HG03342 (cell line): ENCODE measurements at regions not wholly inside any gene's neighbourhood (a gene's known extent, or its start where the extent isn't known, plus 50 kb on each side); places are given as distances from the start of the nearest gene placed in this dataset.

Experiments
- ATAC-seq: cut with Tn5 transposase; IDR thresholded peaks from one replicate; pipeline ENCODE4 v1.9.1; 2021; ENCODE audit warnings: mild to moderate bottlenecking, moderate library complexity; ENCODE audit not compliant: unreplicated experiment

DNA sequence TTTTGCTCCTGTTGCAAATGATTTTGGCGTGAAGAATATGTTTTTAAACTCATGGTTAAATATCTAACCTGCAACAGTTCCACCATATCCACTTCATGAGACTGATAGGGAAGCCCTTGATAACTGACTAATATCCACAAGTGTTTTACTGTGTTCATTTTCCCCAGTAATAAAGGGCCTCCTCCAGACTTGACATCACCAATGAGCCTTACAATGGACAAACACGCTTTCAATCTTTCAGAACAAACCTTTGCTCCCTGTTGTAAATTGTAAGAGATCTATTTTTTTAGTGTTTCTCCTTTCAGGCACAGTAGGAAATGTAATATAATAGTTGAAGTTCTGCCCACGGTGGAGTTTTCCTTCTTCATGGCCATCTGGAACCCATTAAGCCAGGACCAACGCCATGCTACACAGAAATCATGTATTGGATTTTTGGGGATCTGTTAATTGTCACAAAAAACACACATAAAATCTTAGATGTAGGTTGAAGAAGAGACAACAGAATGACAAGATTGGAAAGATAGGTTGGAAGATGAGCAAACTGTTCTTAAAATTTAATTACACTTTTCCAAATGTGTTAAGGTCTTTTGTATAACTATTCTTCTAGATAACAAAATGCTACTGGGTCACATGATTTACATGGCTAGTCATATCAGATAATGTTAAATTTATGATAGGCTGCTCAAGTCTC is 1030.1 kb downstream of the FSTL5 start:
- ATAC-seq = peak; percentile 10

DNA sequence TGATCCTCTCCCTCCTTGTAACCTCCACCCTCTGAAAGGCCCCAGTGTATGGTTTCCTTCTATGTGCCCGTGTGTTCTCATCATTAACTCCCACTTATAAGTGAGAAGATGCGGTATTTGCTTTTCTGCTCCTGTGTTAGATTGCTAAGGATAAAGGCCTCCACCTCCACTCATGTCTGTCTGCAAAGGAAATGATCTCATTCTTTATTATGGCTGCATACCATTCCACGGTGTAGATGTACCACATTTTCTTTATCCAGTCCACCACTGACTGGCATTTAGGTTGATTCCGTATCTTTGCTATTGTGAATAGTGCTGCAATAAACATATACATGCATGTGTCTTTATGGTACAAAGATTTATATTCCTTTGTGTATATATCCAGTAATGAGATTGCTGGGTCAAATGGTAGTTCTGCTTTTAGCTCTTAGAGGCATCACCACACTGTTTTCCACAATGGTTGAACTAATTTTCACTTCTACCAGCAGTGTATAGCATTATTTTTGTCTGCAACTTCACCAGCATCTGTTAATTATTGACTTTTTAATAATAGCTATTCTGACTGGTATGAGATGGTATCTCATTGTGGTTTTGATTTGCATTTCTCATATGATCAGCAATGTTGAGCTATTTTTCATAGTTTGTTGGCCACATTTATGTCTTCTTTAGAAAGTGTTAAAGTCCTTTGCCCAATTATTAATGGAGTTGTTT is 1030.9 kb downstream of the FSTL5 start:
- ATAC-seq = peak; percentile 91

DNA sequence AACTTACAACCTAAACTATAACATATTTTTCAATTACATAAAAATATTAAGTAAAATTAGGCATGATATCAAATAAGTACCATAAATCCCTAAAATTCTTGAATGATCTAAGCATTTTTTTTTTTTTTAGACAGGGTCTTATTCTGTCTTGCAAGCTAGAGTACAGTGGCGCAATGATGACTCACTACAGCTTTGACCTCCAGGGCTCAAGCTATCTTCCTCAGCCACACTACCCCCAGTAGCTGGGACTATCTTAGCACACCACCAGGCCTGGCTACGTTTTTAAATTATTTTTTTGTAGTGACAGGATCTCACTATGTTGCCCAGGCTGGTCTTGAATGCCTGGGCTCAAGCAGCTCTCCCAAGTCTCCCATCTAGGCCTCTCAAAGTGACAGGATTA is 1042.3 kb downstream of the FSTL5 start:
- no peak for ATAC-seq

DNA sequence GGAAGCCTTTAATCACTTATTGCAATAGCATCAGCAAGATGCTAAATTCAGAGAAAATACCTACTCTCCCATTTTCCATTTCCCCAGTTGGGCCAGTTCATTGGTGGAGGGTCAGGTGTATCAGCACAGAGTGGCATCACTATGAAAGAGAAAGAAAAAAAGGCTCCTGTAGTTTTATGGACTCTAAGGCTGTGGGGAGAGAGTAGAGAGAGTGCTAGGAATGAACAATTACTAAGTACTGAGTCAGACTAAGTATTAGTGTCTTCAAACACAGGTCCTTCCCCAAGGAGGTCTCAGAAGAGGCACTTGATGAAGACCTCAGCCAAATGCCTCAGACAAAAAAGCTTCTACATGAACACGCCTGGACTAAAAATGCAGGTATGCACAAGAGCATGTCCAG is 1061.9 kb downstream of the FSTL5 start:
- no peak for ATAC-seq

DNA sequence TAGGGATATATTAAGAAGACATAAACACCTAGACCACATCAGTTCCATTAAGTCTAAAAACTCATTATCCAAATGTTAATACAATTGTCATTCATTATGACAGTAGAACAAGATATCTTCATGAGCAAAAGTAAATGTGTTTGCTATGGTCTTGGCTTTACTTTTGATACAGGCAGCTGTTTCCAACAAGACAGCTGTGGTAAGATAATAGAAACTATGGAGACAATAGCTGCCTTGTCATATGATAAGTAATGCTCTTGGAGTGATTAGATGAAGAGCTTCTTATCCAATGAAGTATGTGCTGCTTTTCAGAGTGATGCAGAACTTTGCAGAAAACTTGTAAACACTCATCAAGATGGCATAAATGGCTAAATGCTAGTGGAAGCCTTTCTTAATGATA is 1066.0 kb downstream of the FSTL5 start:
- no peak for ATAC-seq

DNA sequence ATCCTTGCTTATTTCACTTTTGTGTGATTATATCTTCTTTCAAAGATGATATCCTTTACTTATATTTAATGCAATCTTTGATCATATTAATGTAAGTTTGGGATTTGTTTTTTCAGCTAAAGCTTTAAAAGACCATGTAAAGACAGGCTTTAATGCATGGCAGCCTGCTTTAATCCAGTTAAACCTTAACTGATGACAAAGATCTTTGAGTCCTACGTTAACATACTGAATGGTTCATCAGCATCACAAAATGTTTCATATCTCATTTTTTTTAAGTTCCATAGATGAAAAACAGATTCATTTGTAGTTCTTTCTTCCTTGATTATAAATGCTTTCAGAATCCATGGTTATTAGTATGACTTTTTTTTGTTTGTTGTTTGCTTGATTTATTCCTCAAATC is 1102.8 kb downstream of the FSTL5 start:
- ATAC-seq = no peak
